GM12878 (cell line): ENCODE measurements at regions not wholly inside any gene's neighbourhood (a gene's known extent, or its start where the extent isn't known, plus 50 kb on each side); places are given as distances from the start of the nearest gene placed in this dataset.

Experiments used
- BRCA1 ChIP-seq: IDR thresholded peaks from 2 replicates; pipeline ENCODE4 v1.6.1; 2011; ENCODE audit warnings: low read depth, low read length, improper control_type of control experiment
- CHD2 ChIP-seq: IDR thresholded peaks from 2 replicates; pipeline ENCODE4 v1.6.1; 2011; ENCODE audit warnings: low read depth, low read length, improper control_type of control experiment, borderline replicate concordance
- NR2C2 ChIP-seq: IDR thresholded peaks from 2 replicates; pipeline ENCODE4 v1.6.1; 2011; ENCODE audit warnings: borderline replicate concordance, low read depth; ENCODE audit not compliant: control insufficient read depth, insufficient read length
- POLR2A ChIP-seq: IDR thresholded peaks from 2 replicates; pipeline ENCODE4 v1.6.1; 2011; ENCODE audit warnings: low read depth, mild to moderate bottlenecking, low read length
- POLR2AphosphoS2 ChIP-seq: IDR thresholded peaks from 2 replicates; pipeline ENCODE4 v1.6.1; 2011; ENCODE audit warnings: low read depth, mild to moderate bottlenecking, low read length, improper control_type of control experiment, moderate library complexity
- POLR2AphosphoS5 ChIP-seq: IDR thresholded peaks from 2 replicates; pipeline ENCODE4 v1.6.1; 2011; ENCODE audit warnings: mild to moderate bottlenecking, low read length, inconsistent platforms
- RAD21 ChIP-seq: IDR thresholded peaks from 2 replicates; pipeline ENCODE4 v1.6.1; 2011; ENCODE audit warnings: mild to moderate bottlenecking, low read depth, low read length, moderate library complexity; ENCODE audit not compliant: insufficient read depth
- RBBP5 ChIP-seq: fragments of 200-600 bp; sonication (generic); conservative IDR thresholded peaks from 2 replicates; pipeline ENCODE4 v1.6.1; 2016
- TCF12 ChIP-seq: IDR thresholded peaks from 2 replicates; pipeline ENCODE4 v1.6.1; 2011; ENCODE audit warnings: low read depth, mild to moderate bottlenecking, low read length
- TF ChIP-seq, protein P1 (sequence below): fragments of 450-650 bp; IDR thresholded peaks from 2 replicates; pipeline ENCODE4 v1.6.1; 2017; ENCODE audit warnings: antibody characterized with exemption, mild to moderate bottlenecking, moderate library complexity
- TF ChIP-seq, protein P2 (sequence below): IDR thresholded peaks from 2 replicates; pipeline ENCODE4 v1.6.1; 2012; ENCODE audit warnings: mild to moderate bottlenecking, low read depth, low read length

DNA sequence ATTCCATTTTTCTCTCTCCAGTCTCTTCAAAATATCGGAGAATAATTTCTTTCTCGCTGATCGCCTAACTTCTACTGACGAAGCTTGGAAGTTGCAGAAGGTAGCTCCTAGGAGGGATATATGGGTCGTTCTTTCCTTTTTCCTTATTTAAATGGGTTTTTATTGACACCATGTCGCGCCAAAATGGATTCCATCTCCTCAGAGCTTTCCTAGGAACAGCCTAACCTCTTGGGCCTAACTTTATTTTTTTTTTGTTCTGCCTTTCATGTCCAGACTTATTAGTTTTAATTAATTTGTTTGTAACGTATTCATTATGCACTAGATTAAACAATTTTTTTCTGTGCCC is 92.0 kb upstream of the XIST start:
- TF ChIP-seq, protein P1, sequence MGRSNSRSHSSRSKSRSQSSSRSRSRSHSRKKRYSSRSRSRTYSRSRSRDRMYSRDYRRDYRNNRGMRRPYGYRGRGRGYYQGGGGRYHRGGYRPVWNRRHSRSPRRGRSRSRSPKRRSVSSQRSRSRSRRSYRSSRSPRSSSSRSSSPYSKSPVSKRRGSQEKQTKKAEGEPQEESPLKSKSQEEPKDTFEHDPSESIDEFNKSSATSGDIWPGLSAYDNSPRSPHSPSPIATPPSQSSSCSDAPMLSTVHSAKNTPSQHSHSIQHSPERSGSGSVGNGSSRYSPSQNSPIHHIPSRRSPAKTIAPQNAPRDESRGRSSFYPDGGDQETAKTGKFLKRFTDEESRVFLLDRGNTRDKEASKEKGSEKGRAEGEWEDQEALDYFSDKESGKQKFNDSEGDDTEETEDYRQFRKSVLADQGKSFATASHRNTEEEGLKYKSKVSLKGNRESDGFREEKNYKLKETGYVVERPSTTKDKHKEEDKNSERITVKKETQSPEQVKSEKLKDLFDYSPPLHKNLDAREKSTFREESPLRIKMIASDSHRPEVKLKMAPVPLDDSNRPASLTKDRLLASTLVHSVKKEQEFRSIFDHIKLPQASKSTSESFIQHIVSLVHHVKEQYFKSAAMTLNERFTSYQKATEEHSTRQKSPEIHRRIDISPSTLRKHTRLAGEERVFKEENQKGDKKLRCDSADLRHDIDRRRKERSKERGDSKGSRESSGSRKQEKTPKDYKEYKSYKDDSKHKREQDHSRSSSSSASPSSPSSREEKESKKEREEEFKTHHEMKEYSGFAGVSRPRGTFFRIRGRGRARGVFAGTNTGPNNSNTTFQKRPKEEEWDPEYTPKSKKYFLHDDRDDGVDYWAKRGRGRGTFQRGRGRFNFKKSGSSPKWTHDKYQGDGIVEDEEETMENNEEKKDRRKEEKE = no peak
- no peak for TF ChIP-seq TCF12
- TF ChIP-seq POLR2A = no peak
- TF ChIP-seq POLR2AphosphoS5 = no peak; the same call in 1 of the 2 replicates
- no peak for TF ChIP-seq NR2C2
- TF ChIP-seq RBBP5 = no peak
- TF ChIP-seq, protein P2, sequence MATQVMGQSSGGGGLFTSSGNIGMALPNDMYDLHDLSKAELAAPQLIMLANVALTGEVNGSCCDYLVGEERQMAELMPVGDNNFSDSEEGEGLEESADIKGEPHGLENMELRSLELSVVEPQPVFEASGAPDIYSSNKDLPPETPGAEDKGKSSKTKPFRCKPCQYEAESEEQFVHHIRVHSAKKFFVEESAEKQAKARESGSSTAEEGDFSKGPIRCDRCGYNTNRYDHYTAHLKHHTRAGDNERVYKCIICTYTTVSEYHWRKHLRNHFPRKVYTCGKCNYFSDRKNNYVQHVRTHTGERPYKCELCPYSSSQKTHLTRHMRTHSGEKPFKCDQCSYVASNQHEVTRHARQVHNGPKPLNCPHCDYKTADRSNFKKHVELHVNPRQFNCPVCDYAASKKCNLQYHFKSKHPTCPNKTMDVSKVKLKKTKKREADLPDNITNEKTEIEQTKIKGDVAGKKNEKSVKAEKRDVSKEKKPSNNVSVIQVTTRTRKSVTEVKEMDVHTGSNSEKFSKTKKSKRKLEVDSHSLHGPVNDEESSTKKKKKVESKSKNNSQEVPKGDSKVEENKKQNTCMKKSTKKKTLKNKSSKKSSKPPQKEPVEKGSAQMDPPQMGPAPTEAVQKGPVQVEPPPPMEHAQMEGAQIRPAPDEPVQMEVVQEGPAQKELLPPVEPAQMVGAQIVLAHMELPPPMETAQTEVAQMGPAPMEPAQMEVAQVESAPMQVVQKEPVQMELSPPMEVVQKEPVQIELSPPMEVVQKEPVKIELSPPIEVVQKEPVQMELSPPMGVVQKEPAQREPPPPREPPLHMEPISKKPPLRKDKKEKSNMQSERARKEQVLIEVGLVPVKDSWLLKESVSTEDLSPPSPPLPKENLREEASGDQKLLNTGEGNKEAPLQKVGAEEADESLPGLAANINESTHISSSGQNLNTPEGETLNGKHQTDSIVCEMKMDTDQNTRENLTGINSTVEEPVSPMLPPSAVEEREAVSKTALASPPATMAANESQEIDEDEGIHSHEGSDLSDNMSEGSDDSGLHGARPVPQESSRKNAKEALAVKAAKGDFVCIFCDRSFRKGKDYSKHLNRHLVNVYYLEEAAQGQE = no peak
- TF ChIP-seq CHD2 = no peak
- TF ChIP-seq BRCA1 = no peak
- TF ChIP-seq RAD21 = no peak
- no peak for TF ChIP-seq POLR2AphosphoS2
